ENCODE measurements at regions not wholly inside any gene's neighbourhood (a gene's known extent, or its start where the extent isn't known, plus 50 kb on each side); places are given as distances from the start of the nearest gene placed in this dataset.

DNA sequence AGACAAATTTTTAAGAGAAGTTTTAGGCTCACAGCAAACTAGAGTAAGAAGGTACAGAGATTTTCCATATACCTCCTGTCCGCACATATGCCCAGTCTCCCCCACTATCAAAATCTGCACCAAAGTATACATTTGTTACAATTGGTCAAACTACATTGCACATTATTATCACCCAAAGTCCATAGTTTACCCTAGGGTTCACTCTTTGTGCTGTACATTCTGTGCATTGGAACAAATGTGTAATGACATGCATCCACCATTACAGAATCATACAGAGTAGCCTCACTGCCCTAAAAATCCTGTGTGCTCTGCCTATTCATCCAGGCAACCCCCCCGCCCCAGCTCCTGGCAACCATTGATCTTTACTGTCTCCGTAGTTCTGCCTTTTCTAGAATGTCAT is 61.7 kb upstream of the SPRED2 start:
- no peak overlapping the region for H3K4me3 ChIP-seq
- no peak for DNase-seq (ENCODE audit: low spot score in 2 of 2)
- no peaks in the 10 kb centered on the region for H3K9me3 ChIP-seq
- intact Hi-C loops (cut with DNase I), result no loop called here
- H3K27ac ChIP-seq, result no peak overlapping the region
- TF ChIP-seq, protein P1, sequence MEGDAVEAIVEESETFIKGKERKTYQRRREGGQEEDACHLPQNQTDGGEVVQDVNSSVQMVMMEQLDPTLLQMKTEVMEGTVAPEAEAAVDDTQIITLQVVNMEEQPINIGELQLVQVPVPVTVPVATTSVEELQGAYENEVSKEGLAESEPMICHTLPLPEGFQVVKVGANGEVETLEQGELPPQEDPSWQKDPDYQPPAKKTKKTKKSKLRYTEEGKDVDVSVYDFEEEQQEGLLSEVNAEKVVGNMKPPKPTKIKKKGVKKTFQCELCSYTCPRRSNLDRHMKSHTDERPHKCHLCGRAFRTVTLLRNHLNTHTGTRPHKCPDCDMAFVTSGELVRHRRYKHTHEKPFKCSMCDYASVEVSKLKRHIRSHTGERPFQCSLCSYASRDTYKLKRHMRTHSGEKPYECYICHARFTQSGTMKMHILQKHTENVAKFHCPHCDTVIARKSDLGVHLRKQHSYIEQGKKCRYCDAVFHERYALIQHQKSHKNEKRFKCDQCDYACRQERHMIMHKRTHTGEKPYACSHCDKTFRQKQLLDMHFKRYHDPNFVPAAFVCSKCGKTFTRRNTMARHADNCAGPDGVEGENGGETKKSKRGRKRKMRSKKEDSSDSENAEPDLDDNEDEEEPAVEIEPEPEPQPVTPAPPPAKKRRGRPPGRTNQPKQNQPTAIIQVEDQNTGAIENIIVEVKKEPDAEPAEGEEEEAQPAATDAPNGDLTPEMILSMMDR (IDR thresholded peaks at IDR 0.05), result no peak
- no peaks in the 10 kb centered on the region for H3K36me3 ChIP-seq
- H3K4me1 ChIP-seq, result no peaks in the 10 kb centered on the region
- H3K27me3 ChIP-seq, result no peaks in the 10 kb centered on the region

- H3K9me3 ChIP-seq, result no peaks in the 10 kb centered on the region
- H3K4me1 ChIP-seq, result no peaks in the 10 kb centered on the region
- no peak overlapping the region for H3K4me3 ChIP-seq
- no peak for DNase-seq (ENCODE audit: low spot score in 2 of 2)
- H3K36me3 ChIP-seq, result no peaks in the 10 kb centered on the region
- H3K27me3 ChIP-seq, result no peaks in the 10 kb centered on the region
- no peak overlapping the region for H3K27ac ChIP-seq
- intact Hi-C loops (cut with DNase I), result no loop called here
- TF ChIP-seq, protein P1 (IDR thresholded peaks at IDR 0.05), result no peak
Observed at GRCh38 chr2:65491381-65491905, 59.0 kb upstream of the SPRED2 start.

DNA sequence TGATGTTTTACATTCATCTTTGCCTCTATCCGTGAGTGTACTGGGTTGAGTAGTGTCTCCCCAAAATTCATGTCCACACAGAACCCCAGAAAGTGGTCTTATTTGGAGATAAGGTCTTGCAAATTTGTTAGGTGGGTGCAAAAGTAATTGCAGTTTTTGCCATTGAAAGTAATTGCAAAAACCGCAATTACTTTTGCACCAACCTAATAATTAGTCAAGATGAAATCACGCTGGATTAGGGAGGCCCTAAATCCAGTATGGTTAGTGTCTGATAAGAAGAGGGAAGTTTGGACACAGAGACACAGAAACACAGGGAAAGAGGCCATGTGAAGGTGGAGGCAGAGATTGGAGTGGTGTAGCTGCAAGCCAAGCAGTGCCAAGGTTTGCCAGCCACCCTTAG is 57.8 kb upstream of the SPRED2 start:
- TF ChIP-seq, protein P1 (IDR thresholded peaks at IDR 0.05), result no peak
- no peak overlapping the region for H3K4me3 ChIP-seq
- intact Hi-C loops (cut with DNase I), result no loop called here
- H3K27me3 ChIP-seq, result no peaks in the 10 kb centered on the region
- H3K36me3 ChIP-seq, result no peaks in the 10 kb centered on the region
- no peaks in the 10 kb centered on the region for H3K9me3 ChIP-seq
- no peaks in the 10 kb centered on the region for H3K4me1 ChIP-seq
- no peak overlapping the region for H3K27ac ChIP-seq
- DNase-seq (ENCODE audit: low spot score in 2 of 2), result no peak

DNA sequence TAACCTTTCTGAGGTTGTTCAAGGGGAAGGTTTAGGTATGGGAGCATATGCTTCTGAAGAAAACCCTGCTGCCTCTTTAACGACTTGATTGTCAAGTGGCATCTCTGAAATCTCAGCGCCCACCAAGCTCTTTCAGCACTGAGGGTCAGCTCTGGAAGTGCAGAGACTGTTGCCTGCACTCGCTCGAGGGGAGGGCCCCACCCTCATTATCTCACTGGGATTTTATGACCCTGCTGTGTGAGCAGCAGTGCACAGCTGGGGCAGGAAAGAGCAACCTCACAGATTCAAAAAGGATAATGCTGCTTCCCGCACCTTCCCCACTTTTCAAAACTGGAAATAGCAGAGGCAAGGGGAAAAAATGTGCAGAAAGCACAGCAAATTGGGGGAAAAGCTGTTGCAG is 56.9 kb upstream of the SPRED2 start:
- H3K4me3 ChIP-seq, result no peak overlapping the region
- H3K27me3 ChIP-seq, result no peaks in the 10 kb centered on the region
- no peaks in the 10 kb centered on the region for H3K36me3 ChIP-seq
- no peak for DNase-seq (ENCODE audit: low spot score in 2 of 2)
- TF ChIP-seq, protein P1 (IDR thresholded peaks at IDR 0.05), result no peak
- H3K9me3 ChIP-seq, result no peaks in the 10 kb centered on the region
- no peak overlapping the region for H3K27ac ChIP-seq
- intact Hi-C loops (cut with DNase I), result no loop called here
- no peaks in the 10 kb centered on the region for H3K4me1 ChIP-seq

DNA sequence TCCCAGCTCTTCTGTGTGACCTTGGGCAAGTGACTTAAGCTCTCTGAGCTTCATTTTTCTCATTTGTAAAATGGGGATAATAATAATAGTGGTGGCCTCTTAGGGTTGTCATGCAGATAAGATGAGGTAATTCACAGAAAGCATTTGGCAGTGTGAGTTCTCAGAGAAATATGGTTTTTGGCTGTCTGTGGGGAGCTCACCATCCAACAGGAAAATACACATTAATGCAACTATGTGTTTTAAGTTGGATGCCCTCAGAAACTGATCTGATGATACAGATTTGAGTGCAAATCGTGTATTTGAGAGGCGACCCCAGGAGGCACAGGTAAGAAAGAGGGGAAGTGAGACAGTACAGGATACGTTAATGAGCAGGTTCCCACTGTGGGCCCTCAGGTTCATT is 56.1 kb upstream of the SPRED2 start:
- TF ChIP-seq, protein P1 (IDR thresholded peaks at IDR 0.05), result no peak
- no peaks in the 10 kb centered on the region for H3K4me1 ChIP-seq
- no peaks in the 10 kb centered on the region for H3K36me3 ChIP-seq
- no peak for DNase-seq (ENCODE audit: low spot score in 2 of 2)
- H3K27ac ChIP-seq, result no peak overlapping the region
- H3K9me3 ChIP-seq, result no peaks in the 10 kb centered on the region
- intact Hi-C loops (cut with DNase I), result no loop called here
- H3K4me3 ChIP-seq, result no peak overlapping the region
- H3K27me3 ChIP-seq, result no peaks in the 10 kb centered on the region

GRCh38 chr2:65487404-65487803 is 55.0 kb upstream of the SPRED2 start:
- TF ChIP-seq, protein P1 (IDR thresholded peaks at IDR 0.05), result no peak
- Histone ChIP-seq H3K4me3 (no peak overlapping the region), H3K9me3 (no peaks in the 10 kb centered on the region), H3K27ac (no peak overlapping the region), H3K36me3 (no peaks in the 10 kb centered on the region), H3K27me3 (no peaks in the 10 kb centered on the region), H3K4me1 (no peaks in the 10 kb centered on the region)
- no peak for DNase-seq (ENCODE audit: low spot score in 2 of 2)
- intact Hi-C loops (cut with DNase I), result no loop called here

All from ascending aorta (tissue), 2 donors.